ENCODE measurements at regions not wholly inside any gene's neighbourhood (a gene's known extent, or its start where the extent isn't known, plus 50 kb on each side); places are given as distances from the start of the nearest gene placed in this dataset.

GRCh38 chr1:38677311-38677710 is 182.3 kb downstream of the RRAGC start:
- H3K4me3 ChIP-seq (ENCODE audit: low read depth, low read length), result no peak overlapping the region
- DNase-seq (ENCODE audit: low read depth), result no peak
- no peak for TF ChIP-seq CTCF (conservative IDR thresholded peaks at IDR 0.05; ENCODE audit: low read depth, low read length)

- DNase-seq (ENCODE audit: low read depth), result no peak
- no peak overlapping the region for H3K4me3 ChIP-seq (ENCODE audit: low read depth, low read length)
- no peak for TF ChIP-seq CTCF (conservative IDR thresholded peaks at IDR 0.05; ENCODE audit: low read depth, low read length)
Measured at GRCh38 chr1:38672692-38673091, 186.9 kb downstream of the RRAGC start.

- no peak overlapping the region for H3K4me3 ChIP-seq (ENCODE audit: low read depth, low read length)
- DNase-seq (ENCODE audit: low read depth), result no peak
- TF ChIP-seq CTCF (conservative IDR thresholded peaks at IDR 0.05; ENCODE audit: low read depth, low read length), result no peak
Measured at GRCh38 chr1:38671221-38671620, 188.4 kb downstream of the RRAGC start.

- TF ChIP-seq CTCF (conservative IDR thresholded peaks at IDR 0.05; ENCODE audit: low read depth, low read length), result no peak
- no peak overlapping the region for H3K4me3 ChIP-seq (ENCODE audit: low read depth, low read length)
- DNase-seq (ENCODE audit: low read depth), result no peak
Measured at GRCh38 chr1:38670544-38671122, 188.9 kb downstream of the RRAGC start.

- H3K4me3 ChIP-seq (ENCODE audit: low read depth, low read length), result no peak overlapping the region
- DNase-seq (ENCODE audit: low read depth), result no peak
- TF ChIP-seq CTCF (conservative IDR thresholded peaks at IDR 0.05; ENCODE audit: low read depth, low read length), result no peak
Measured at GRCh38 chr1:38667626-38668025, 191.9 kb downstream of the RRAGC start.

- no peak overlapping the region for H3K4me3 ChIP-seq (ENCODE audit: low read depth, low read length)
- no peak for DNase-seq (ENCODE audit: low read depth)
- TF ChIP-seq CTCF (conservative IDR thresholded peaks at IDR 0.05; ENCODE audit: low read depth, low read length), result no peak
Measured at GRCh38 chr1:38662126-38662525, 197.4 kb downstream of the RRAGC start.

GRCh38 chr1:38658883-38659282 is 200.7 kb downstream of the RRAGC start:
- TF ChIP-seq CTCF (conservative IDR thresholded peaks at IDR 0.05; ENCODE audit: low read depth, low read length), result no peak
- no peak overlapping the region for H3K4me3 ChIP-seq (ENCODE audit: low read depth, low read length)
- DNase-seq (ENCODE audit: low read depth), result no peak
